GM19397 (cell line): ENCODE measurements at regions not wholly inside any gene's neighbourhood (a gene's known extent, or its start where the extent isn't known, plus 50 kb on each side); places are given as distances from the start of the nearest gene placed in this dataset.

Experiments used
- ATAC-seq: cut with Tn5 transposase; IDR thresholded peaks from one replicate; pipeline ENCODE4 v1.9.1; 2021; ENCODE audit warnings: mild to moderate bottlenecking, moderate library complexity; ENCODE audit not compliant: unreplicated experiment

DNA sequence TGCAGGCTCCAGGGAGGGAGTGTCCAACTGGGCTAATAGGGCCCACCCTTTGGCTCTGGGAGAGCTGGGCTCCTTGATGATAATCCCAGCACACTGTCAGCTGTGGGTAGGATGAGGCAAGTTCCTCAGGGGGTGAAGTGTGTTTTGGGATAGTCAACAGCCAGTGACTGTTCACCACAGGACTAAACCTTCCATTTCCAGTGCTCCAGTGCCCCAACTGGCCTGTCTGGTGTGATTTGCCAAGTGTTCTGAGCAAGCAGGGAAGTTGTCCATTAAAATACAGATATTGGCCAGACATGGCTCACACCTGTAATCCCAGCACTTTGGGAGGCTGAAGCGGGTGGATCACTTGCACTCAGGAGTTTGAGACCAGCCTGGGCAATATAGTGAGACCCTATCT is 150.9 kb downstream of the TM9SF2 start:
- no peak for ATAC-seq

DNA sequence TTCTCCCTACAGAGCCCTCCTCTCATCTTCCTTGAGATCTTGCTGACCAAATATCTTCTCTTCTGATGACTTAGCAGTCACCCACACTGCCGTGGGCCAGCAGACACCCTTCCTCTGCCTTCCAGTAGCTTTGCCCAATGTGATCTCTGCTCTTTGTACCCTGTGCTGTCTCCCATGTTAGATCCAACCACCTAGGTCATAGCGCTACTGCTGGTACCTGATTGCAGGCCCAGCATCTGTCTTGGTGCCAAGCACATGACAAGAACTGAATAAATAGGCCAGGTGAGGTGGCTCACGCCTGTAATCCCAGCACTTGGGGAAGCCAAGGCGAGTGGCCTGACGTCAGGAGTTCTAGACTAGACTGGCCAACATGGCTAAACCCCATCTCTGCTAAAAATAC is 149.7 kb downstream of the TM9SF2 start:
- no peak for ATAC-seq

DNA sequence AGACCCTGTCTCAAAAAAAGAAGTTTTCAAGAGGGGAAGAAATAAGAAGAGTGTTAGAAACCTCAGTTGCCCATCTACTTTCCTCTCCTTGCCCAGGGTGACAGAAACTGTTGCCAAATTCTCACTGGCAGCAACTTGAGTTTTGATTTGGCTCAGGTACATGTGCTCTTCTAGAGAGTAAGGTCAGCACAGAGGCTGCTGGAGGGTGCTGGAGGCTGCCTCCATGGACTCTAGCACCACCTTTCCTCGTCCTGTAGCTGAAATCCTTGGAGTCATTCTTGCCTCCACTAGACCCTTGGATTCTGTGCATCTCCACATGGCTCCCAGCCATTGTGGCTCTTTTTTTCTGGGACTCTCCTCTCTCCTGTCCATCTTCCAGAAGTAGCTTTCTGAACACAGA is 149.1 kb downstream of the TM9SF2 start:
- no peak for ATAC-seq

DNA sequence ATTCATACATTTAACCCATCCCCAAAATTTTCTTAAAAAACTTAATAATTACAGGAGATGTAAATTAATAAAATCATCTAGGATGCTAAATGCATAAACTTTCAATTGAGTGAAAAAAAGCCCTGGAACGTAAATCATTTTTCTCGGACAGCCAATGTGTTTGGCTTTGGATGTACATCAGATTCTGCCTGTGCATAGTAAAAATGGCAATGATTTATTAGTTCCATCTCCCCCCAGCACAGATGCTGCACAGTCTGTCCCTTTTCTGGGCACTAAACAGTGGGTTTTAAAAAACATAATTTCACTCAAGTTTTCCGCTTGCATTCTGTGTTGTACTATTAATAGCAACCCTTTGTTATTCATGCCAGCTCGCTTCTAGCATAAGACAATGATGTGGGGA is 147.7 kb downstream of the TM9SF2 start:
- ATAC-seq: no peak

DNA sequence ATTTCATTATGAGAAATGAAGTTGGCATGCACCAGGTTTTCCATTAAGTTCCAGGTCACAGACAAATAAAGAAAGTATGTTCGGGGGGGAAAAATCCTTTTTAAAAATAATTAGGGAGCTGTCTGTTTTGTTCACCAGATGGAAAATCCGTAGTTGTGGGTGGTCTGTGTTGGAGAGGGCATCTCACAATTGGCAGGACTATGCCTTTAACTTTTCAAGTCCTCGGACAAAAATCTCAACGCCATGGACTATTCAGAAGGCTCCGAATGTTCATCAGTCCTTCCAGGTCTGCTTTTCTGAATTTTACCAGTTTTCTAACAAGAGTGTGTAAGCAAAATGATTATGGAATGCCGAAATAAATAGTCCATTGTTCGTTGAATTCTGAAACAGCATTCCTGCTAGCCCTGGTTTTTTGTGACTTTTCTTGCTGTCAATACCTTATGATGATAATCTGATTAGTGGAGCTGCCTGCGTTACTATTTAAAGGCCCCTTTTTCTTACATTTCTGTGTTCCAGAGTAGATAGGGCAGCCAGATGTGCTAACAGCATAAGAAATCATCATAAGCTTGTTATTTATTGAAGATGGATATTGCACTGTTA is 146.9 kb downstream of the TM9SF2 start:
- ATAC-seq: no peak

DNA sequence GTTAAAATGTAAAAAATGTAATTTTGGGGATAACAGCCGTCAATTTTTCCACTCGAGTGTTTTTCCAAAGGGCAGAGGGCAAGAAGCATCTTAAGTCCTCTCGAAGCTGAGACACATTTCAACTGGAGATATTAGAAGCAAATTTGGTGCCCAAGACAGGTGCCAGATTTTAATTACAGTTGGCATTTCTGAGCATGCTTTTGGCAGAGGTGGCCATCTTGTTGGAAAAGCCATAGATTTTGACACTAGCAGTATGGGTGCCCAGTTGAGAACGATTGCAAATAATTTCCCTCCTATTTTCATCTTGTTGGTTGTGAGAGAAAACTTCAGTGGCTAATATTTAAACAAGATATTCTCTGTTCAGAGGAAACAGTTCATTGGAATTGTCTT is 146.3 kb downstream of the TM9SF2 start:
- ATAC-seq: no peak

DNA sequence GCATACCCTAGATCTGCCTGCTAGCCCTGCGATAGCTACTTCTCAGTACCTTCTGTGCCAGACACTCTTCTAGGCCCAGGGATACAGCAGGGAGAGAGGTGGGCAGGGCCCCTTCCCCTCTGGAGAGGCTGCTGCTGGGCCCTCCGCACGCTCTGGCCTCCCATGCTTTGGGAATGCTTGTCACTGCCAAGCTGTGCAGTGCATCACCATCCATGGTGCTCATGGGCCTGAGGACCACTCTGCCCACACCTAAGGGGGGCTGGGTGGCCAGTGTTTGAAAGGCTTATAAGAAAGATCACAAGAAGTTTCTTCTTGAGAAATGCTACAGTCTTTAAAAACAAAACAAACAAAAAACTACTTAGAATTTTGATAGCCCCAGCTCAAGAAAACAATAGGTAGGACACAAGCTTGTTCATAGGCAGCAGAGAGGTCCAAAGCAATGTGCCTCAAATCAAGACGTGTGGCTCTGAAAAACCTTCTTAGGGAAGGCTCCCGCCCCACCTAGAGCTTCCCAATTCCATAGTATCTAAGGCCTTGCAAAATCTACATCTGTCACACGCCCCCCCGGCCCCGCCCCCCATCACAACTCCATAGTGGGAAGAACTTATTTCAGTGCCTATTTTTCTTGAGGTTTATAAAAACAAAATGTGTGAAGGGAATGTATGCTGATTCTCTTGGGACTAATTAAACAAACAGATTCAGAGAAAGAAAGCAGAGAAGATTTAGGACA is 145.8 kb downstream of the TM9SF2 start:
- ATAC-seq: no peak

DNA sequence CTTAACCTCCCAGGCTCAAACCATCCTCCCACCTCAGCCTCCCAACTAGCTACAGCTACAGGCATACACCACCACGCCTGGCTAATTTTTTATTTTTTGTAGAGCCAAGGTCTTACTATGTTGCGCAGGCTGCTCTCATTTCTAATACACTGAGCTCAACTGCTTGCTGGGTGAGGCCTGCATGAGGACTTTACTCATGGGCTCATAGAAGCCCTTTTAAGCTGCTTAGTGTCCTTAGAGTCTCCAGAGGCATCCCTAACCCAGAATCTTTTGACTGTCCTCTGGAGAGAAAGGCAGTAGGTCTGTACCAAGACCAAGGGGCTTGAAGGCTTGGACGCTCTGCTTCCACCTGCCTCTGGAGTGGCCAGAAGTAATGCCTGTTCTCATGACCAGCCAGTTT is 141.6 kb downstream of the TM9SF2 start:
- no peak for ATAC-seq

DNA sequence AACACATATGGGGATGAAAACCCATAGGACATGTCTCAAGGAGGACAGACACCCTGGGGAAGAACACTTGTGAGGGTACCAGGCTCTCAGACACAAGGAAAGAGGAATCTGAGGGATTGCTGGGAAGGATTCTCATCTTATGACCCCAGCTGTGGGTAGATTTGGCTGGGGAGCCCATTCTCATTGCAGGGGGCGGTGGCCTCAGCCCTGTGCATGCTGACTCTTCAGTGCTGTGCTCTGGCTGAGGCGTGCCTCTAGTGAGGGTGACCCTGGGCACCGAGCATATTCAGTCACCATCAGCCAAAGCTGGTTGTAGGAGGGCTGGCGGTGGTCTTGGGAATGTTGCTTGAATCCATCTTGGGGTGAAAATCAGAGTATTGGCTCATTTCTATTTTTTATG is 140.7 kb downstream of the TM9SF2 start:
- no peak for ATAC-seq

DNA sequence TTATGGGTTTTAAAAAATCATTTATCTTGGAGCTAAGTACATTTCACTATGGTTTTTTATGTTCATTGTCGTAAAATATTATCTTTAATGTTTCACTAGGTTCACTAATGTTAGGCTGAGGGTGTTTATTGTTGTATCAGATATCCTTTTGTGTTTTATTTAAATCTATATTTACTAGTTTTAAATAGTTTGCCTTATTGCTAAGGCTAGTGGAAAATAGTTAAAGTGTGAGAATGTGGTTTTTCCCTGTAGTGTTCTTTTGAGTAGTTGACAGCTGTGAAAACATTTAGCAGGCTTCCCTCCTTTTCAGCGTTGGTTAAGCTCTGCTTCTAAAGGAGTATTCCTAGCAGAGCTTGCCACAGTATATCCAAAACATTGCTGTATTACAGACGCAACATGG is 139.0 kb downstream of the TM9SF2 start:
- no peak for ATAC-seq

DNA sequence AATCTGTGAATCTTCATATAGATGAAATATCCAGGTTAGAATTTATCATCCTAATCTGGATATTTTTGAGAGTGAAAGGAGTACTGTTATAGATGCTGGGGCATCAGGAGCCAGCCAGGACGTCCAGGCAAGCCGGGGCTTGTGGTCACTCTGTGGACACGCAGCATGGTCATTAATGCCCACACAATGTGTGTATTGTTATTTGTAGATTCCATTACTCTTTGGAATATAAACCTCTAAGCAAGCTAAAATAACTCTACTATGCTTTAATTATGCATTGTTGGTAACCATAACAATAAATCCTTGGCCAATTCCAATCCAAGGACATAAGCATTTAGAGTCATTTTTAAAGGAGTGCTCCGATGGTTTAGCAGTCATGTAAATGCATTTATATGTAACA is 137.9 kb downstream of the TM9SF2 start:
- ATAC-seq: no peak

DNA sequence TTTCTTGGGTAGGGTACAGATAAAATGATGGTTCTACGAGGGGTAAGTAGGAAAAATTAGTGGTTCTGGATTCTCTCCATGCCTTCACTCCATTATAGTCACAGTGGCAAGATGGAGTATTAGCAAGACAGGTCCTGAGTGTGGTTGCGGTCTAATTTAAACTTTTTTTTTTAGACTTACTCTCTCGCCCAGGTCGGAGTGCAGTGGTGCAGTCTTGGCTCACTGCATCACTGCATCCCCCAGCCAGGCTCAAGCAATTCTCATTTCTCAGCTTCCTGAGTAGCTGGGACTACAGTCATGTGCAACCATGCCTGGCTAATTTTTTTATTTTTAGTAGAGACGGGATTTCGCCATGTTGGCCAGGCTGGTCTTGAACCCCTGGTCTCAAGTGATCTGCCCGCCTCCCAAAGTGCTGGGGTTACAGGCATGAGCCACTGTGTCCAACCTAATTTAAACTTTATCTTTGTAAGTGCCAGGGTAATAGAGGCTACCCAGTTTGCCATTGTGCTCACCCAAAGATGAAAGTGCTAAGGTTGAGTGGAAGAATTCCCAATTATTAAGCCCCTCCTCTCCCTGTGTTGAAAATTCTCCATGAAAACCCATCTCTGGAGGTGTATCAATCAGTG is 135.6 kb downstream of the TM9SF2 start:
- peak; percentile 87 for ATAC-seq

DNA sequence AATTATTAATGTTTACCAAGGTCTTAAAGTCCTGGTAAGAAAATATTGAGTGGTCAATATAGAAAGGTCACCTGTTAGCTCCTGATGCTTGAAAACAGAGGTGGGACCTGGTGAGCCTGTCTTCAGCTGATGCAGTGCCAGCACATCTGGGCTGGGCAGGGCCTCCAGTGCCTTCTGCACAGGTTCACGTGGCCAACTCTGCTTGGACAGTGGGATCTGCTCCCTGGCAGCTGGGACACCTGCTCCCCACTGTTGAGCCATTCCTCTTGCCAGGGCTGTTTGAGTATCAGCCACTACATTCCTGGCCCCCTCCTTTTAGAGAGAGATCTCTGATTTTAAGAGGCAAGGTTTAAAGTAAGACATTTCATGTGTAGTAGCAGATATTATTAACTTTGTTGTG is 135.0 kb downstream of the TM9SF2 start:
- ATAC-seq: no peak

DNA sequence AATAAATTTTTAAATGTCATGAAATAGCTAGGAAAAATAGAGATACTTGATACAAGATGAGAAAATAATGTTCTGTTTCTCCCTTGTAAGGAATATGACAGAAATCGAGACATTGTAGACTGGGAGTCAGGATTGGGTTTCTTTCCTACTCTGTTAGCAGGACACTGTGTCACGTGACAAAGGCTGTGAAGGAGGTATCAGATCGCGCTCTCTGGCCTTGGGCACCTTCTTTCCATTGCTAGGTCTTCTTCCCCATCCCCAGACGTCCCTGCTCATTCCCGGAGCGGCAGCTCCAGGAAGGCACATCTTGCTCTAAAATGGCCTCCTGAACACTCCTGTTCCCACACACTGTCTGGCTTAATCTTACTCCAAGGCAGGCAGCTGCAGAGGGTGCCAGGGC is 133.4 kb downstream of the TM9SF2 start:
- ATAC-seq: no peak

DNA sequence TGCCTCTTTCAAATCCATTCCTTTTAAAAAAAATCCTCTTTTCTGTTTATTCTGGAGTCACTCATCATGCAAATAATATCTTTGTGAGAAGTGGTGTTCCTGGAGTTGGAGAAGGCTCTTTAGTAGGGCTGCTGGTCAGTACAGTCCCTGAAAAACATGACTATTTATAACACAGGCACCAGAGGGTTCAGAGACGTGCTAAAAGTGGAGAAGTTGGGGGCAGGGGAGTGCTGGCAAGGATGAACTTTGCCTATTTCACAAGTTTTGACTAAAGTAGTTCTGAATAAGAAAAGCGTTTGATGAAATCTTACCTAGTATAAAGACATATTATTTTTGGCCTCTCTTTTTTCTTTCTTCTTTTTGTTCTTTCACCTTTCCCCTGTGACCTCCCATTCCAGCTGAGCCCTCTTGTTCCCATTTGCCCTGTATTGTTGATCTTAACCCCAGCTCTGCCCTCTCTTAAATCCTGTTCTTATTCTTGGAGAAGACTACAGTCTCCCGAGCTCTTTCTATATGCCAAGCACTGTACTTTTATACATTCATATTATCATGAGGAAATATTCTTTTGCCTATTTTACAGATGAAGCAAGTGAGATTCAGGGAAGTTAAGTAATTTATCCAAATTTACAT is 129.1 kb downstream of the TM9SF2 start:
- no peak for ATAC-seq

DNA sequence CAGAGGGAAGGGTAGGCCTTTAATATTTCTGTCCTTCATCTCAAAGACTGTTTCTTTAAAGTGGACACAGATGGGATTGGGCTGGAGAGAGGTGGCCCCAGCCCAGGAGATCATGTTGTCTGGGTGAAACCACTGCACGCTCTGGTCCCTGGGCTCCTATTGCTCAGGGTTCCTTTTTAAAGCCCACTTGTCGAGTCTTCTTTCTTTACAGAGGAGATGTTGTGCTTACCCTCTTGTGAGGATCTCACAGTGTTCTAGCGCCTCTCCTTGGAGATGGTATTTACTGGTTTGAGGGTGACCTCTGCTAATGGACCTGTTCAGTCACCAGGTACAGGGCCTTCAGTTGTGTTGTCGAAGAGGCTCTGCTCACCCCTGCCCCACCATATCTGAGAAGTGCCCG is 128.4 kb downstream of the TM9SF2 start:
- ATAC-seq: no peak

DNA sequence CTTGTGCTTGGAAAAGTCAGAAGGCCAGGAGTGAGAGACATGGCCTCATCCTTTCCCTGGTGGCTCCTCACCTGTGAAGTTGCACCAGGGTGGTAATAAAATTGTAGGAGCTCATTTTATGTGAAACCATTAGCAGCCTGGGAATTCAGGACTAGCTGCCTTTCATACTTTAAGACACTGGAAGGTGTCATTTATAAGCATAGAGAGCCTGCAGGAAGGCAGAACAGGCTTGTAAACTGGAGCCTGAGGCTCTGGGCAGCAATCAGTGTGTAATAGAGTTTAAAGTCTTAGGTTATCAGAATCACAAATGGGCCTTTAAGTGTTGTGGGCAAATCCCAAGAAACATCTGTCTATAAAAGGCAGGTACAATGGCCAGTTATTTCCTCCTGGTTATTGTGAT is 127.2 kb downstream of the TM9SF2 start:
- no peak for ATAC-seq

DNA sequence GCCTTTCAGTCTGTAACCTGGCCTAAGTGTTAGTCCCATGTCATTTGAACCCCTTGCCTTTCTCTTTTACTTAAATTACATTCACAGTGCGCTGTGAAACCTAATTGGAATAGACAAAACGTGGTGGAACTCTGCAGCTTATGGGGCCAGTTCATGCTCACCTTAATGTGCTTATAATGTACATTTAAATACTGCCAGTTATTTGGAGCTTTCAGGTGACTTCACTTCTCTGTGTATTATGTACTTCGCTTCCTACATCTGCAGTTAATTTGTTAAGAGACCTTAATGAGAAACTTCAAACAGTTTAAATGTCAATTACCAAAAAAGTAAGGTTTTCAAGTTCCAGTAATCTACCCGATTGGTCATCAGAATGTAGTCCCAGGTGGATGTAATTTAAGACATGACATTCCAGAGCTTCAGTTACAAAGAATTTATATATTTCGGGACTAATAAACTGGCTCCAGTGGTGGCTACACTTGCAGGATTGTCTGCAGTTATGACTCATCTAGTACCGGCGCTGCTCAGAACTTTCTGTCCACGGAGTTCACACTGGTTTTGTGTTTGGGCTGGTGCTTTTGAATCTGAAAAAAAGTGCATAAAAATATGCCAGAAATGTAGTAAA is 125.3 kb downstream of the TM9SF2 start:
- no peak for ATAC-seq

DNA sequence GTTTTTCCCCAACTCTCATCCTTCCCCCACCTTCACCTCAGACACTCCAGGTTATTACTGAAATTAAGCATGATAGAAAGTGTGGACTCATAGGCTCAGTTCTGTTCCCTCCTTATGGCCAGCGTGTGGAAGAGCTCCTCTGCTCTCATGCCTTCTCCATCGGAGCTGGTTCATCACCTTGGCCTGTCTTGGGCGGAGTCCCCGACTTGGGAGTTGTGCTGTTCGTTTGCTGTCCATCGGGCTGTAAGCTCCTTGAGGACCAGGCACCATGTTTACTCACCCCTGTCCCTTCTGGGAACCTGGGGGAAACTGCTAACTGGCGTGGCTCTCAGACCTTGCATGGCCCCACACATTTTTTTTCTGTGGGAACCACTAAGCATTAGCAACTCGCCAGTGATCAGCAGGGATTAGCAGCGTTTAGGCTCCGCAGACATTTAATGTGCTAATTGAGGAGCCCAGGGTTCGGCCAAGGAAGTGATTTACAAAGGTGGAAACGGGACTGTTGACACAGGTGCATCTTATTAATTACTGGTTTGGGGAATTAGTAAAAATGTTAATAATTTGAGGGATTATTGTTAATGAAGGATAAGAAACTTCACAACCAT is 123.8 kb downstream of the TM9SF2 start:
- ATAC-seq: no peak

DNA sequence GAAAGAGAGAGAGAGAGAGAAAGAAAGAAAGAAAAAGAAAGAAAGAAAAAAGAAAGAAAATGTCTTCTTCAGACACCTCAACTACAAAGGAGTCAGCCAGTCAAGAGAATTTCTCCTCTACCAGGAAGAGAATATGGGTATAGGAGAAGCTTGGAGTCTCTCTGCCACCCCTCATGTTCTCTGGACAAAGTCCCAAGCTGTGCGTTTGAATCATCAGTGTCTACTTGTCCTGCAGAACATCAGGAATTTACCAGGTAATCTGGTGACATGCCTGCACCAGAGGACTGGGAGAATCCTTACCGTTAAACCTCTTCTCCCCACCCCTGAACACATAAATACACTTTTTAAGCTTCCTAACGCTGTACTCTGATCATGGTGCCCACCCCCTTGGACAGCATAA is 119.5 kb downstream of the TM9SF2 start:
- no peak for ATAC-seq

DNA sequence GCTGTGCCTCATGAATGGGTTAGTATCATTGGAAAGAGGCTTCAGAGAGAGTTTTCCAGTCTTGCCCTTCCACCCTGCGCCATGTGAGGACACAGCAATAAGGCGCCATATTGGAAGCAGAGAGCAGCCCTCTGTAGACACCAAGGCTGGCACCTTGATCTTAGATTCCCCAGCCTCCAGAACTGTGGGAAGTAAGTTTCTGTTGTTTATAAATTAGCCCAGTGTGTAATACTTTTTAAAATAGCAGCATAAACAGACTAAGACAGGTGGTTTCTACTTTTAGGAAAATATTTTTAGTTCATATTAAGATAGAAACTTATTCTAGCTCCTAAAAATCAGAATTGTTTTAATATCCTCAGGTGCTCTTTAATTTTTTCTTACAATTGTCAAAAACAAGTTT is 117.9 kb downstream of the TM9SF2 start:
- ATAC-seq: no peak
